NT2/D1 (cell line): ENCODE measurements at regions not wholly inside any gene's neighbourhood (a gene's known extent, or its start where the extent isn't known, plus 50 kb on each side); places are given as distances from the start of the nearest gene placed in this dataset.

Source experiments
- SUZ12 ChIP-seq: IDR thresholded peaks from 2 replicates; pipeline ENCODE4 v1.6.1; 2011; ENCODE audit not compliant: insufficient read length, insufficient read depth; ENCODE audit errors: extremely low read depth
- YY1 ChIP-seq: IDR thresholded peaks from 2 replicates; pipeline ENCODE4 v1.6.1; 2011; ENCODE audit not compliant: insufficient read length, insufficient read depth
- ZNF274 ChIP-seq: IDR thresholded peaks from 2 replicates; pipeline ENCODE4 v1.6.1; 2011; ENCODE audit warnings: mild to moderate bottlenecking, low read depth, low read length

DNA sequence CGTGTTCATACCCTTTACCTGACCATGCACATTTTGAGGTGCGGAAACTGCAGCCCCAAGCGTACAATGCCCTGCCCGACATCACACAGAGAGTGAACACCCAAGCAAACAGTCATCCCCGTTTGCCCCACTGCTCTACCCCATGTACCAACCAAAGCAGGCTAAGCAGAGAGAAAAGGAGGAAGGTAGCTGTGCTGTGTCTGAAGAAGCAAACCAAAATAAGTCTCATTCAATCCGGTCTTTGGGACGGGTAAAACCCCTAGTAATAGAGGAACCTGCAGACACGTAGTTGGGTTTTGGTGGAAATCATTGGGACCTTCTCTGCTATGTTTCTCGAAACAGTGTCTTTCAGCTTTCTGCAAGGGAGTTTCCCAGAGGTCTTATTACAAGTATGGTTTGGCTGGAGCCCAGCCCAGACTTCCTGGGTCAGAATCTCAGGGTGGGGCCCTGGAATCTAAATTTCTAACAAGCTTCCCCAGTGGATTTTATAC, 164.6 kb upstream of the HES1 start:
- TF ChIP-seq SUZ12: no peak
- no peak for TF ChIP-seq ZNF274
- no peak for TF ChIP-seq YY1
